Stimulated activated naive B cell treated with anti-CD40 and anti-IgM and Interleukin-4, amounts not matched to agents 10 μg/mL and 1 μg/mL and 100 μg/mL, for 72 hours (primary cell): ENCODE measurements at regions not wholly inside any gene's neighbourhood (a gene's known extent, or its start where the extent isn't known, plus 50 kb on each side); places are given as distances from the start of the nearest gene placed in this dataset.

Experiments
- ATAC-seq, 2 donors: fragments of 150-1000 bp; cut with Tn5 transposase; replicated peaks; 2 replicates each; pipeline ENCODE4 v1.10.0; 2021; ENCODE audit warnings: moderate library complexity in 1 of 2
- DNase-seq: peaks from one replicate; pipeline ENCODE4 v3.0.0; 2021
- H3K27ac Mint-ChIP-seq: one replicate; pipeline ENCODE4 v1.8.0; 2022; ENCODE audit warnings: mild to moderate bottlenecking, mixed read lengths
- H3K27me3 Mint-ChIP-seq, 2 donors: one replicate each; pipeline ENCODE4 v1.8.0; 2022; ENCODE audit warnings: mixed read lengths in 2 of 2
- H3K36me3 Mint-ChIP-seq, 2 donors: one replicate each; pipeline ENCODE4 v1.8.0; 2022; ENCODE audit warnings: mixed read lengths in 2 of 2, mild to moderate bottlenecking in 1 of 2
- H3K4me1 Mint-ChIP-seq, 2 donors: one replicate each; pipeline ENCODE4 v1.8.0; 2022; ENCODE audit warnings: mixed read lengths in 2 of 2, mild to moderate bottlenecking in 1 of 2
- H3K4me3 Mint-ChIP-seq, 2 donors: one replicate each; pipeline ENCODE4 v1.8.0; 2022; ENCODE audit warnings: mild to moderate bottlenecking in 2 of 2, mixed read lengths in 2 of 2, moderate library complexity in 1 of 2
- H3K9me3 Mint-ChIP-seq, 2 donors: one replicate each; pipeline ENCODE4 v1.8.0; 2022; ENCODE audit warnings: mixed read lengths in 2 of 2, mild to moderate bottlenecking in 1 of 2

DNA sequence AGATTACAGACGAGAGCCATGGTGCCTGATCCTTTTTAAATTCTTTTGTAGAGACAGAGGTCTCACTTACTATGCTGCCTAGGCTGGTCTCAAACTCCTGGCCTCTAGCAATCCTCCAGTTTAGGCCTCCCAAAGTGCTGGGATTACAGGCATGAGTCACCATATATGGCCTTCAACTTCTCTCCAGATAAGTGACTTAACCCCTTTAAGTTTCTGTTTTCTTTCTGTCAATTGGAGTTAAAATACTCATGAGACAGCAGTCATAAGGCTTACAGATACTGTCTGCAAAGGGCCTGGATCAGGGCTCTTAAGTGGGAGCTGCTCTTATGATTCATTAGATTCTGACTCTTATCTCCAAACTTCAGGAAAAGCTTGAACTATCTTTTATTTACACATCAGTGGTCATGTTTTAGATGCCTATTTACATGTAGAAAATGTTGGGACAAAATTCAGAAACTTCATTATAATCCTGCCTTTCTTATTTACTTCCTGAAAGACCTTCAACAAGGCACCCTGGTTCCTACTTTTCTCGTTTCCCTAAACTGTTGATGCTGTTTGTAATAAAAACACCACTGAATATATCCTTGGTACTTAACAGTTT lies 271.5 kb upstream of the TBX3 start:
- Mint-ChIP-seq H3K36me3 (no peaks in the 10 kb centered on the region), H3K9me3 (peaks cover 0 to 3% of the 10 kb centered on the region in 2 donors), H3K27me3 (no peaks in the 10 kb centered on the region), H3K4me3 (no peak overlapping the region), H3K4me1 (no peaks in the 10 kb centered on the region), H3K27ac (no peak overlapping the region)
- ATAC-seq (no peak), DNase-seq (no peak)

DNA sequence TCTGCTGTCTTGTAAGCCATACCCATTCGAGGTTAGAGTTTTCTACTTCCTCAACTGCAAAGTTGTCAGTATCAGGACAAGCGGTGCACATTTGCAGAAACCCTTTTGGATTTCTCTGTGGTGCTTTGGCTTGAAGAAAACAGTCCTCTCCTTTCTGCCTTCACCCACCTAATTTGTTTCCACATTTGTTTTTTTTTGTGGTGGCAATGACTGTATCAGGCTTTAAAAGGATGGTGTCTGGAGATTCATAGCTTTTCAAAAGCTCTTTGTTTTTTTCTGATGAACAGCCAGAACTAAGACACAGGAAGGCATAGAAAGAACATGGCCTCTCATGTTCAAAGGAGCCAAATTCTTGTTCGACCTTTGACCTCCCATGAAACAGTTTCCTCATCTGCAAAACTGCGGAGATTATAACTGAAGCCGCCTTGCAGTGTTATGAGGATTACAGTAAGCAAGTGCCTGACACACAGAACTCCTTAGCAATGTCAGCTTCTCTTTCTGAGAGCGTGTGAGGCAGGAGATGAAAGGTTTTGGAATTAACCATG lies 270.6 kb upstream of the TBX3 start:
- Mint-ChIP-seq H3K4me3 (no peak overlapping the region), H3K4me1 (no peaks in the 10 kb centered on the region), H3K27ac (no peak overlapping the region), H3K36me3 (no peaks in the 10 kb centered on the region), H3K27me3 (no peaks in the 10 kb centered on the region), H3K9me3 (peaks cover 0 to 3% of the 10 kb centered on the region in 2 donors)
- no peak for ATAC-seq
- DNase-seq, result no peak

DNA sequence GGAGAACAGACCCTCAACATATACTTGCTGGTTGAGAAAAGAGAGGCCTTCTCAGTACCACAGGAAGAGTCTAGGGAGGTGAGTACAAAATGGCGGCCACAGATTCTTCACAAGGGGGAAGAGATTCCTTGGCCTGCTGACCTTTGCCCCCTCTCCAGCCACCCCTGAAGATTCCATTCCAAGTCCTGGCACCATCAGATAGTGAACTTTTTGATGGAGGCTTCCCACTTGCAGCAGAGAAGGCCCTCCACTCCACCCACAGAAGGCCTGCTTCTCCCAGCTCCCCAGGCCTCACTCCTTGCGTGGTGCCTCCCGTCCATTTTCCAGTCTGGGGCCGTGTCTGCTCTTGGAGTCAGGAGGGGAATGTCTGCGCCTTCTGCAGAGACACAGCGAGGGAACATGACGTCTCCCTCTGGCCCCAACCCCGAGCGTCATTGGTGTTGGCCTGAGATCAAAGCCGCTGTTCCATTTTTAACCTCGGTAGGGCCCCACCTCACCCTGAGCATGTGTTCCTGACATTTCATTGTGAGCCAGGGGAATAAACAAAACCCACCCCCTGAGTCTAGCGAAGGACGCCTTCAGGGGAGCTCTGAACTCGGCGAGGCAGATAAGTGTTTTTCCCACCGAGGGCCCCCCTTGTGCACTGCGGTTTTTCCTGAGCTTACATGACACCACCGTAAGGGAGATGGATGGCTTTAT lies 268.7 kb upstream of the TBX3 start:
- Mint-ChIP-seq H3K4me1 (no peaks in the 10 kb centered on the region), H3K36me3 (no peaks in the 10 kb centered on the region), H3K4me3 (no peak overlapping the region), H3K27ac (no peak overlapping the region), H3K27me3 (no peaks in the 10 kb centered on the region), H3K9me3 (peaks cover 0 to 3% of the 10 kb centered on the region in 2 donors)
- DNase-seq (no peak), ATAC-seq (no peak)

DNA sequence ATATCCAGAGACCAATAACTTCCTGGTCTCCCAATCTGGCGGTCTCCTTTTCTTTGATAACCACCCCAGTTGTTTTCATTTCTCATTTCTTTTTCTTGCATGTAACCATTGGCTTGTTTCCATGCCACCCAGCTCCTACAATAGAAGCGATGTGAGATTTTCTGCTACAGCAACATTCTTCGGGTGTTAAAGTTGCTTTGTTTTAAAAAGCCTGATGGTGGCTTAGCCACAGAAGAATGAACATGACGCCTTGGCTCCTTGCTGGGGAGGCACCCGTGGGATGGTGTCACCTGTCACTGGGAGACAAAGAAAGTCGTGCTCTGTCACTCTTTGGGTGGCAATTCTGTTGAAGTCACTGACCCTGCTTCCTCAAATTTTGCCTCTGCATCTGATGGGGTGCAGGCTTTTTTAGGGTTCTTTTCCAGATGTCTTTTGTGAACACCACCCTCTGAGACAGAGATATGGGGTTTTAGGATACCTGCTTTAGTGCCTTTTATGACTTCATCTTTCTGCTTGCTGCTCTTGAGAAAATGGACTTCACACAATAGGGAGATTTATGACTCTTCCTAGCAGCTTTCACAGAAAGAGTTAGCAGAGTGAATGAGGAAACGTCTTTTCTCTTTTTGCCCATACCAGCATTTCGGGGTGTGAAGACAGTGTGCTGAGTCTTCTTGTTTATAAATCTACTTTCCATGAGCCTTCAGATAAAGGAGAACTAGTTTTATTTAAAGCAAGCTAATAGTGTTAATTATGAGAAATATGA lies 265.3 kb upstream of the TBX3 start:
- ATAC-seq, result no peak
- Mint-ChIP-seq H3K9me3 (peaks cover 0 to 3% of the 10 kb centered on the region in 2 donors), H3K4me3 (no peak overlapping the region), H3K27me3 (no peaks in the 10 kb centered on the region), H3K4me1 (no peaks in the 10 kb centered on the region), H3K36me3 (no peaks in the 10 kb centered on the region), H3K27ac (no peak overlapping the region)
- DNase-seq, result no peak

DNA sequence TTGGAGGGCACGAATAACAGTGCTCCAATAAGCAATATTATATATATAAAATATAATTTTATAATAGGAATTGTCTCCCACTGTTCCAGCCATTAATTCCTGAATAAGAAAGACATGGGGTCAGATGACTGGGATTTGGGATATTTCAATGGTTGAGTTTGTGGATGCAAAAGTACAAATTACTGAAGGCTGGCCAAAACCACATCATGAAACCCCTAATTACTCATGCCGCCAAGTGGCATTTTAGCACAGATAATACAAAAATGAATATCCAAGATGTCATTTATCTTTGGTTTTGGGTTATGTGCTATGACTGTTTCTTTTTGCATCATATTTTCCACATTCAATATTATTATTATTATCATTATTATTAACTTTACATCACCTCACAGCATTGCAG lies 261.4 kb upstream of the TBX3 start:
- H3K4me1 Mint-ChIP-seq, result no peaks in the 10 kb centered on the region
- no peaks in the 10 kb centered on the region for H3K36me3 Mint-ChIP-seq
- DNase-seq (no peak), ATAC-seq (no peak)
- no peak overlapping the region for H3K27ac Mint-ChIP-seq
- H3K9me3 Mint-ChIP-seq, result peaks cover 2 to 5% of the 10 kb centered on the region in 2 donors
- H3K27me3 Mint-ChIP-seq, result no peaks in the 10 kb centered on the region
- H3K4me3 Mint-ChIP-seq, result no peak overlapping the region

DNA sequence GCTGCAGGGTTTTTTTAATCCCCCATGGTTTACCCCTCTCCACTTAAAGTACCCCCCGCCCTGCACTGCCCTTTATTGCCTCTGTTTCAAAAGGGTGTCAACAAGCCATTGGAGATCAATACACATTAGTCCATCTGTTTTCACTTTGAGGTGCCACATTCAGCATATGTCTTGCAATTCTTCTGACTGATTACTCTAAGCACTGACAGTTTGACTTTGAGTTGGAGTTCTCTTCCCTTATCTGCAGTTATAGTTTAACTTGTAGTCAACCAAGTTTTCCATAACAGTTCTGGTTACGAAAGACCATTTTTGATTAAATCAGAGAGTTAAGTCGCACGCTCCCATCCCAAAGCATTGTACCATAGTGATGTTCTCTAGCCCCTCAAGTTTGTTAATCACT lies 260.8 kb upstream of the TBX3 start:
- Mint-ChIP-seq H3K4me1 (no peaks in the 10 kb centered on the region), H3K36me3 (no peaks in the 10 kb centered on the region), H3K4me3 (no peak overlapping the region), H3K9me3 (peaks cover 2 to 5% of the 10 kb centered on the region in 2 donors), H3K27ac (no peak overlapping the region), H3K27me3 (no peaks in the 10 kb centered on the region)
- DNase-seq, result no peak
- no peak for ATAC-seq

DNA sequence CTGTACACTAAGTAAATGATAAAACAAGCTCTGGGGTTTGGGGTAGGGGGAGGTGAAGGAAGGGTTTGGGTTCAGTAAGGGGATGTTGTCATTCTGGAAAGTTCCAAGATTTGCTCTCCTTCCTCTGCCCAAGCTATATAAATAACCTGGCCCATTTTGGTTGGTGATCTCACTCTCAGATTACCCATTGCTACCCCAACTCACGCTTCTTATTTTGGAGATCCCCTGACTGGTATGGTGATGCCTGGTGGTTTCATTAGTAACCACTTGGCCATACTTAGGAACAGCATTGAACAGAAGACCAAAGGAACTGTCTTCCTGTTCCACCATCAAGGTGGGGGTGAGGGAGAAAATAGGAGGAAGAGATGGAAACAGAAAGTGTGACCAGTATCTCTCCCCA lies 259.6 kb upstream of the TBX3 start:
- H3K4me1 Mint-ChIP-seq, result no peaks in the 10 kb centered on the region
- no peak for ATAC-seq
- no peak overlapping the region for H3K4me3 Mint-ChIP-seq
- no peaks in the 10 kb centered on the region for H3K27me3 Mint-ChIP-seq
- no peaks in the 10 kb centered on the region for H3K36me3 Mint-ChIP-seq
- no peak for DNase-seq
- H3K9me3 Mint-ChIP-seq, result peaks cover 2 to 5% of the 10 kb centered on the region in 2 donors
- no peak overlapping the region for H3K27ac Mint-ChIP-seq

DNA sequence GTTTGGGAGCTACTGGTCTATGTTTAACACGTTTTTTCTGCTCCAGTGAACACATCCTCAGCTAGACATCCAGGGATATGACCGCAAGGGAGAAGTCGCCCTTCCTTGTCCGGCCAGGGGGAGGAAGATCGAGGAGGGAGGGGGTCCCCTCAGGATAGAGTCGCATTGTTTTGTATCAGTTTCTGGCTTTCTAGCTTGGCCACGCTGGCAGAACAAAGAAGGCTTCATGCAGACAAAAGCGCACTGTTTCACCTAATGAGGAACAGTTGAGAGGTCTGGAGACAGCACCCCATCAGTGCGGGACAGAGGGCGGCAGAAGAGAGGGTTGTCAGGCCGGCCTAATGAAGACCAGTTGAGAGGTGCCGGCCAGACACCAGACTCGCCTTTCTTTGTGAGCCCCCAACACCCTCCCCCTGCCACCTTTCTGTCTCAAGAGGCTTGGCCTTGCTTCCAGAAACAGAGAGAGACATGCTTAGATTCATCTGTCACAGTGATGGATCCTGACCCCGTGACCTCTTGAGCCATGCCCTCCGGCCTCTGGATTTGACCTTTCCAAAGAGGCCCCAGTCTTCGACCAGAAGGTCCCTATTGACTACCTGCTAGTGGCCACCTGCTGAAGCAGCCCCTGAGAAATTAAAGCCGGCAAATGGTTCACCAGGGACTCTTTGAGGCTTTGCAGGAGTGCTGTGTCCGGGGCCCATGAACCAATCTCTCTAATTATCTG lies 254.7 kb upstream of the TBX3 start:
- H3K27me3 Mint-ChIP-seq, result no peaks in the 10 kb centered on the region

DNA sequence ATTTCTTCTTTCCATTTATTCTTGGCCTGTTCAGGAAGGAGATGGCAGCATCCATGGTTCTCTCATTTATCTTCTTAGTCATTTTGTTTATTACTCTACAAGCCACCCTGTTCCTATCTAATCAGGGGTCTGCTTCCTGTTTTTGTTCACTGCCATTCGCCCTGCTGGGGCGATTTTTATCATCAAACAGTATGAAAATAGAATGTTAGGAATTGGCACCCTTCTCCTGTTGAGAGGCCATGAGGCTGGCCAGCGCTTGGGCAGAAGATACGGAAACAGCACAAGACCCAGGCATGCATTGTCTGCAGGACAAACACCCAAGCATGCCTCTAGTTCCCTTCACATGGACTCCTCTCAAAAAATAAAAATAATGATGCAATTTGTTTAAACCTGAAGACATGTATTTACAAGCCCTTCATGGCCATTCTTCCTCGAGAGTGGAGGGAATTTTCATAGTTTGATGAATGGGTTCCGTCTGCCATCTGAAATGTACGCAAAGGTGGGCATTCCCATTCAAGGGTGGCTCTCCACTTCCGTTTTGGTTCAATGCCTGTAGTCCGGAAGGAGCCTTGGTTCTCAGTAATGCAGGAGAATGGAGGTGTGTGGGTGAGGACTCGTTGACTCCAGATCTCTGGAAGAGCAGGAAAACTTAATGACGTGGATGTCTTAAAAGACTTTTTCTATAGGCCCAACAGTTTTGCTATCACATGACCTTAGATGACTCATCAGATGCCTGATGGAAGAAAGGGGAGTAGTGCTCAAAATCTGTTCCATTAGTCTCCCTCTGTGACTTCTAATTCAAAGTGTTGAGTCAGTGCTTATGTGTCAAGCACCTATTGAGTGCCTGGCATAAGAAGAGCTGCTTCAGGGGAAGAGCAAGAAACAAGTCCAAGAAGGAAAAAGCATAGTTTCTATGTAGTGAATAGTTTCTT lies 252.4 kb upstream of the TBX3 start:
- no peak for DNase-seq
- no peak for ATAC-seq
- Mint-ChIP-seq H3K27me3 (no peaks in the 10 kb centered on the region), H3K9me3 (peaks cover 5 to 9% of the 10 kb centered on the region in 2 donors), H3K27ac (no peak overlapping the region), H3K4me3 (no peak overlapping the region), H3K36me3 (no peaks in the 10 kb centered on the region), H3K4me1 (no peaks in the 10 kb centered on the region)

More for the DNA sequence above, 254.7 kb upstream of the TBX3 start:
- DNase-seq (no peak), ATAC-seq (no peak)
- H3K27ac Mint-ChIP-seq, result no peak overlapping the region
- H3K4me3 Mint-ChIP-seq, result no peak overlapping the region
- H3K4me1 Mint-ChIP-seq, result no peaks in the 10 kb centered on the region
- H3K36me3 Mint-ChIP-seq, result no peaks in the 10 kb centered on the region
- peaks cover 5 to 9% of the 10 kb centered on the region in 2 donors for H3K9me3 Mint-ChIP-seq

DNA sequence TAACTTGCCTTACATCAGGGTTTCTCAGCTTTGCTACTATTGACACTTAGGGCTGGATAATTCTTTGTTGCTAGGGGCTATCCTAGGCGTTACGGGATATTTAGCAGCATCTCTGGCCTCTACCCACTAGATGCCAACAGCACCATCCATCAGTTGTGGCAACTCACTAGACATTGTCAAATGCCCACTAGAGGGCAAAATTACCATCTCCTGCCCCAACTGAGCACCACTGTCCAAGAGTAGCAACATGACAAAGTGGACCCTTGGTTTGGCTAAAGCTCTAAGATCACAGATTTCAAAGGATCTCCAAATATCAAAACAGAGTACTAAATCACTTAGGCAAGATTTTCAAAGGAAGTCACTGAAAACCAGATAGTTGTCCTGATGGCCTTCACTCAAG lies 251.7 kb upstream of the TBX3 start:
- H3K9me3 Mint-ChIP-seq, result peaks cover under 1 to 16% of the 10 kb centered on the region in 2 donors
- H3K27me3 Mint-ChIP-seq, result no peaks in the 10 kb centered on the region
- H3K27ac Mint-ChIP-seq, result no peak overlapping the region
- DNase-seq (no peak), ATAC-seq (peak in 1 of 2 donors; percentile 44)
- no peaks in the 10 kb centered on the region for H3K36me3 Mint-ChIP-seq
- no peaks in the 10 kb centered on the region for H3K4me1 Mint-ChIP-seq
- no peak overlapping the region for H3K4me3 Mint-ChIP-seq

DNA sequence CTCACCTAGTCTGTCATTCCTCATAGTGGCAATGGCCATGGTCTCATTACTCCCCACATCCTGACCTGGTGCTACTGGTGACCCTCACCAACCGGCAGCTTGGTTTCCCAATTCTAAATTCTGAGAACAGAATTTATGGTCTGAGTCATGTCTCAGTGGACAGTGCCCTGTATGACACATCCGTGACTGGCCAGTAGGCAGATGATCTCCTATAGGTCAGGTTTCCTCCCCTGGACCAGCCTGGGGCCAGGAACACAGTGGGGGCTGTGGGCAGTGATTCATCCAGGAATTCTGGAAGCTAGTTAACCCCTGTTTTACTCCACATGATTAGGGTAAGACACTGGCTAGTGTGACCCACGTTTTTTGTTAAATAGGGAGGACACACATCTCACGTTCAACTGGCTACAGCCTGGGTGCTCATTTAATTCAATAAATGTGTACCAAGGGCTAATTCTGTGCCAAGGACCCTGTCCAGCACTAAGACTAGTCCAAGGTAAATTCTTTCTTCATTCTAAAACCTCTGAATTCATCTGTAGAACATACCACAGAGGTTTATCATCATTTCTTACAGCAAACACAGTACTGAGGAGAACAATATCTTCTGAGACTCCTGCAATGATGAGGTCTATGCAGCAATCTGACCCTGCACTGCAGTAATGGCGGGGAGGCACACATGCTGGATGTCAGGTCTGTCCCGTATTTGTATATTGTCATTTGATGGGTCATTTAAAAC lies 249.6 kb upstream of the TBX3 start:
- Mint-ChIP-seq H3K4me3 (no peak overlapping the region), H3K27me3 (no peaks in the 10 kb centered on the region), H3K27ac (no peak overlapping the region), H3K9me3 (peaks cover 4 to 19% of the 10 kb centered on the region in 2 donors), H3K4me1 (no peaks in the 10 kb centered on the region), H3K36me3 (no peaks in the 10 kb centered on the region)
- no peak for ATAC-seq
- no peak for DNase-seq

DNA sequence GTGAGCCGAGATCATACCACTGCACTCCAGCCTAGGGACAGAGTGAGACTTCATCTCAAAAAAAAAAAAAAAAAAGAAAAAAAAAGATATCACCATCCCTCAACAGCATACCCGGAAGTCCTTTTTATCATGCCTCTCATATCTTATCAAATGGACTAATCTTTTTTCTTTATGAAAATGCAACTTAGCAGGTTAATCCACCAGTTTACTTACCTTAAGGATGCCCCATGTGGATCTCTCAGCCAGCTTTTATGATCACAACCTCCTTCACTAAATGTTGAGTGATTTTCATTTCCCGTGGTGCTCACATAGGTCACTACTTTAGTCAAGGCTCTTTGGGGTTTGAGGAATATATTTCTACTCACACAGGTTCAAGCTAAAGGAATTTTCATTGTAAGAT lies 248.8 kb upstream of the TBX3 start:
- Mint-ChIP-seq H3K27me3 (no peaks in the 10 kb centered on the region), H3K36me3 (no peaks in the 10 kb centered on the region), H3K4me1 (no peaks in the 10 kb centered on the region), H3K9me3 (peaks cover 4 to 15% of the 10 kb centered on the region in 2 donors), H3K4me3 (no peak overlapping the region), H3K27ac (no peak overlapping the region)
- no peak for ATAC-seq
- no peak for DNase-seq

DNA sequence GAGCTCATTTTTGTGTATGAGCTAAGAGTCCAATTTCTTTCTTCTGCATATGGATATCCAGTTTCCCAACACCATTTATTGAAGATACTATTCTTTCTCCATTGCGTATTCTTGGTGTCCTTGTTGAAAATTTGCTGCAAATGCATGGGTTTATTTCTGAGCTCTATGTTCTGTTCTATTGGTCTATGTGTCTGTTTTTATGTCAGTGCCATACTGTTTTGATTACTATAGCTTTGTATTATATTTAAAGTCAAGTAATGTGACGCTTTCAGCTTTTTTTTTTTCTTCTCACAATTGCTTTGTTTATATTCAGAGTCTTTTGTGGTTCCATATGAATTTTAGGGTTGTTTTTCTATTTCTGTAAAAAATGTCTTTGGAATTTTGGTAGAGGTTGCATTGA lies 247.1 kb upstream of the TBX3 start:
- peaks cover 4 to 12% of the 10 kb centered on the region in 2 donors for H3K9me3 Mint-ChIP-seq
- no peak overlapping the region for H3K27ac Mint-ChIP-seq
- DNase-seq, result no peak
- ATAC-seq, result no peak
- H3K4me3 Mint-ChIP-seq, result no peak overlapping the region
- H3K4me1 Mint-ChIP-seq, result no peaks in the 10 kb centered on the region
- H3K27me3 Mint-ChIP-seq, result no peaks in the 10 kb centered on the region
- H3K36me3 Mint-ChIP-seq, result no peaks in the 10 kb centered on the region
